ENCODE measurements at regions not wholly inside any gene's neighbourhood (a gene's known extent, or its start where the extent isn't known, plus 50 kb on each side); places are given as distances from the start of the nearest gene placed in this dataset.

DNA sequence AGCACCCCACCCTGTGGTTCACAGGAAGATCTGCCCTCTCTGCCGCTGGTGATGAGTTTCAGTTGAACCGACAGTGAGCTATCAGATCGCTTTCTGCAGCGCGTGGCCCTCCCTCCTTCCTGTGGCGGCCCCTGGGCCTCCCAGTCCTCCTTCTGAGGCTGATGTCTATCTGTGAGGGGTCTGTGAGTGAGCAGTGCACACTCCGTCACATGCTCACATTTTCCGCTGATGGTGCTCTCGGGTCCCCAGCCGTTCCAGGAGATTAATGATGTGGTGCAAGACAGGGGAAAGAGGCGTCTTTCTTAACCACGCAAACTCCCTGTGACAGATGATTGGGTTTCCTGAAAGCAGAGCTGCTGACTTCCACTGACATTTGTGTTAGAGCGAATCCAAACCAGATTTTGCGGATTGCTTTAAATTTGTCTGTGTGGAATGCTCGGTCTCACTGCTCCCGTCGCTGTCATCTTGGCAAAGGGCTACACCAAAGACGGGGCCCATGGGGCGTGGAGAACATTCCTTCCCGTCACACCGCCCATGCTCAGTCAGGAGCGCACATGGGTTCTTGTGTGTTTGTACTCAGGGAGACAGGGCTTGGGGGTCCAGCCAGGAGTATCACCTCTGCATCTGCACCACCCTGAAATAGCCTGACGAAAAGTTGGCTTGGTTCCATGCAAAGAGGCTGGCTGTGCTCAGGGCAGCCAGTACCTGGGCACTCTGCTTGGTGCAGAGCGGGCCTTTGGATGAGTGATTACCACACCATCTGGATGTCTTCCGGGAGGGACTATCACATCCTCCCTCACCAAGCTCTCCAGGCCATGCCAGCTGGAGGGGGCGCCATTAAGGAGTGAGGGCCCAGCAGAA, 154.7 kb upstream of the HS6ST1 start:
- DNase-seq (ENCODE audit: low read depth) = no peak

DNA sequence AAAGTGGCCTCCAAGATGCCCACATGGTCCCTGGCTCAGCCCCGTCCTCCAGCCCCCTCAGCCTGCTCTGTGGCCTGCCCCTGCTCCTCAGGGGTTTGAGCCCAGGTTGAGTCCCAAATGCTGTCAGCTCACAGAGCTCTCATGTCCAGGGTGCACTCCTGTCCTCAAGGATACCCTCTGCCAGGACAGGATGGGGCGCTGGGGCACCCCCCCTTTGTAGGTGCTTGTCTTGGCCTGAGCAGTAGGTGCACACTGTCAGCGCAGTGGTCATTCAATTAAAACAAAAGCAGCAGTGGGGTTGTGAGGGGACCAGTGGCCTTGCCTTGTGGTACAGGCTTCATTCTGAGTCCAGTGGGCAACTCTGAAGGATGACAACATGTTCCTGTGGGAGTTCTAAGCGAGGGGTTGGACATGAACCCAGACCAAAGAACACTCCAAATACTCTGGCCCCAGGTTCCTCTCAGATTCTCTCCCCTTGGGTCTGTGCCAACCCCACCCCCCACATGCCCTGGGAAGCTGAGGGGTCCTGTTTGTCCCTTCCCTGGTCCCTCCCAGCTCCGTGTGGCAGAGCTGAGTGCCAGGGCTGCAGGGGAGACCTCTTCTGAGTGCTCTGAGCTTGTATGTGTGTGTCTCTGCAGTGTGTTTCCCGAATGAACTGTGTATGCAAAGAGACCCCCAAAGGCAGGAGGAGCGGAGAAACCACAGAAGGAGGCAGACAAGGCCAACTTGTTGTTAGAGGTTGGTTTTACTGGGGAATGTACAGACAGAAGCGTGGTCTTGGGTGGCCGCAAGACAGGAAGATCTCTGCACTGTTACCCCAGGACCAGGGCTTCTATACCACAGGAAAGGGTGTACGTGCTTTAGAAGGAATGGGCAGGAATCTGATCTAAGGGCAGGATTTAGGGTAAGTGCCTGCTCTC, 155.6 kb upstream of the HS6ST1 start:
- no peak for DNase-seq (ENCODE audit: low read depth)

DNA sequence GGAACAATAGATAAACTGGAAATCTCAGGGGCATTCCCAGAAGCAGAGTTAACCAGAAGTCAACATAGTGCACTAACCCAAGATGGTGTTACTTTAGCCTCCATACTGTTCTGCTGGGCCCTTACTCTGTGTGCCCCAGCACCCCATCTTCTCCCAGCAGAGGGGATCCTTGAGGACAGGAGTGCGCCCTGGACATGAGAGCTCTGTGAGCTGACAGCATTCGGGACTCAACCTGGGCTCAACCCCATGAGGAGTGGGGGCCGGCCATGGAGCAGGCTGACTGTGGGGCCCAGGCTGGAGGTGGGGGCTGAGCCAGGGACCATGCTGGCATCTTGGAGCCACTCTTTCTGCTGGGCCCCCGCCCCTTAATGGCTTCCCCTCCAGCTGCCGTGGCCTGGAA, 156.3 kb upstream of the HS6ST1 start:
- no peak for DNase-seq (ENCODE audit: low read depth)

DNA sequence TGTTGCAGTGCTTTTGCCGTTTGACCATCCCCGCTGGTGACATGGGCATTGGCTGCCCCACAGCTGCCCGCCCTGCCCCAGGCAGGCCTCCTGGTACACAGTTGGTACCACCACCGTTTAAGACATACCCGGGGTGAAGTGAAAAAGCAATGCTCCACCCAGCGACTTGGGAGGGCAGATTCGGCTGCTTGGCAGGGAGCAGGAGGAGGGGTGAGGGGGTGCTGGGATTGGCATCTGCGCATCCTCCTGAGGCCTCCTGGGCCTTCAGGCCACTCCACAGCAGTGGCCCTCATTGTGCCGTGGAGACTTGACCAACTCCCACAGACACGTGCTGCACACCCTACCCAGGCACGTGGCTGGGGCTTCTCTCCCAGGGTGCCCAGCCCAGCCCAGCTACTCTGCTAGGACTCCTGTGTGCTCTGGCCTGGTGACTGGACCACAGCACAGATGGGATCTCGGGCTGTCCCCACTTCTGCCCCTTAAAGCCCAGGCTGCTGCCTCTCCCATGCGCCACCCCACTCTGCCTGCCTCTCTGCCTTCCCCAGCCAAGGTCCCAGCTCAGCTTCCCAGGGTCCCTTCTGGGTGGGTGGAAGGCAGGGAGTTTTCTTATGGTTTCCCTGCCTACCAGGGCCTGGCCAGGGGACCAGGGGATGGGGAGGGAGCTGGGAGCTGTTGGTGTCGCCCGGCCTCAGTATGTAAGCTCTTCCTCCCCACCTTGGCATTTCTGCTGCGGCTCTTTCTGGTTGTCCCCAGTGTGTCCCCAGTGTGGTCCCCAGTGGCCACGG, 157.0 kb upstream of the HS6ST1 start:
- no peak for DNase-seq (ENCODE audit: low read depth)

DNA sequence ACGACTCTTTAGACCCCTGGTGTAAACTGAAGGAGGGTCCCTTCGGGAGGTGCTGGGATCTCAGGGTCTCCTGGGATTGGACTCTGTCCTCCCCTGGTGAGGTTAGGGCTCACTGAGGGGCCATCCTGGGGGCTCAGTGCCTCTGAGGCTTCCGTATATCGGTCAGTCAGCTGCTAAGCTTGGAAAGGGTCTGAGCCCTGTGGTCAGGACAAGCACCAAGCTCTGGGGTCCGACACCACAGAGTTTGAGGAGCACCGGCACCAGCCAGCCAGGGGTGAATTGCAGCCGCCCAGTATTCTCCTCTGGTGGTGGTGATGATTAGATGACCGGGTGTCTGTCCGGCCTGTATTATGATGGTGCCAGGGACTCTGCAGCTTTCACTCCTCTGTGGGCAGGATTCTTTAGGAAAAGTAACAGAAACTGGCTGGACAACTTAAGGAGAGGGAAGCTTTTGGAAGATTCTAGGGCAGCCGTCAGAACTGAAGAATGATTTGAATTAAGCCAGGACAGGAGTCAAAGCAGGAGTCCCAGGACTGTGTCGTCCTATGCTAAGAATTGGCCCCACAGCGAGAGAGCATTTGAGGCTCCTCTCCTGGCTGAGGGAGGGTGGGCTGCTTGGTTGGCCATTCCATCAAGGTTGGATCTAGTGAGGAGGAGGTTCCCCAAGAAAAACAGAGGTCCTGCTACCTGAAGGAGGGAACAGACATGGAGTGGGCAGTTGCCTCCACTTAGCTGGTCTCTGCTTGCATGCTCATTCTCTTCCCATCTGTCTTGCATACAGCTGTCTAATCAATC, 158.6 kb upstream of the HS6ST1 start:
- no peak for DNase-seq (ENCODE audit: low read depth)

DNA sequence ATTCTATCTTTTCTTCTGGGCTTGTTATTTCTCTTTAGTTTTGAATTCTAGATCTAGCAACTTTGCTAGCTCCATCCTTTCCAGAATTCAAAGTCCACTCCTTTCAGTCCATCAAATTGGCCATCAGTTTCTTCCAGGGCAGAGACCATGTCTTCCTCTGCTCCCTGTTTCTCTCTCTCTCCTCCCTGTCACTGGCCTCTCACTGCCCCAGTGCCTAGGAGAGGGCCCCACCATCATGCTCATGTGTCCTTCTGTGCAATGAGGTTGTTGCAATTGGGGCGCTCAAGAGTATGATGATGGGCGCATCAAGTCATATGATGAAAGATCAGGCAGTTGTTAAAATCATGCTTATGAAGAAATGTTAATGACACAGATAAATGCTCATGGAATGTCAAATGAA, 159.2 kb upstream of the HS6ST1 start:
- DNase-seq (ENCODE audit: low read depth) = no peak

DNA sequence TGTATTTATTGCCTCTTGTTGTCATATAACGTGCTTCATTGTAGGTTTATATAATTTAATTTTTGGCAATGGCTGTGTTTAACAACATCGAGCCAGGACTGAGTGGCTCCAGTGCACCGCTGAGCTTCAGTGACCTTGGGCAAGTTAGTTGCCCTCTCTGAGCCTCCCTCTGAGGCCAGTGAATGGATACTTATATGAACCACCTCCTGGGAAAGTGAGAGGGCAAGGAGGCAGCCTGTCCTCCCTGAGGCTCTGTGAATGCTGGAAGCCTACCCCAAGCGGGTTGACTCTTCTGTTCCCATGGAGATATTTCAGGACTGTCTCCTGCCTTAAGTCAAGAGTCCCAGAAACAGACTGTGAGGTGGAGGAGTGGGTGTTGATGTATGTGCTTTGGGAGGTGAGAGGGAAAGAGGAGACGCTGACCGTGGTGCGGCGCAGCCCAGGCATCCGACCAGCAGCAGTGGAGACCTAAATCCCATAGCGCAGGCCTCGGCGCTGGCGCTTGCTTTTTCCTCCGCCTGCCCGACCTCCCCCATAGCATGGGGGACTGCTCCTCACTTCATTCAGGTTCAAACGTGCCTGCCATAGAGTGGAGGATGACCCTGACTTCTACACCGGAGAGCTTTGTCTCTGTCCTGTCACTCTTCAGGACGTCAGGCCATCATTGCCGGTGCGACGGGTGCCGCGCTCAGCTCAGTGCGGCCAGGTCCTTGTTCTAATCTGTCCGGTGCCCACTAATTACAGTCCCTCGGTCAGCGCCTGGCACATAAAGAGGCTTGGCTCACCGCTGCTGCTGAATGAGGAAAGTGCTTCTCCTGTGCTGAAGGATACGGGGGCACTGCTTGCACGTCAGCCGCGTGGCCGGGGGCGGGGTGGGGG, 167.3 kb upstream of the HS6ST1 start:
- no peak for DNase-seq (ENCODE audit: low read depth)

DNA sequence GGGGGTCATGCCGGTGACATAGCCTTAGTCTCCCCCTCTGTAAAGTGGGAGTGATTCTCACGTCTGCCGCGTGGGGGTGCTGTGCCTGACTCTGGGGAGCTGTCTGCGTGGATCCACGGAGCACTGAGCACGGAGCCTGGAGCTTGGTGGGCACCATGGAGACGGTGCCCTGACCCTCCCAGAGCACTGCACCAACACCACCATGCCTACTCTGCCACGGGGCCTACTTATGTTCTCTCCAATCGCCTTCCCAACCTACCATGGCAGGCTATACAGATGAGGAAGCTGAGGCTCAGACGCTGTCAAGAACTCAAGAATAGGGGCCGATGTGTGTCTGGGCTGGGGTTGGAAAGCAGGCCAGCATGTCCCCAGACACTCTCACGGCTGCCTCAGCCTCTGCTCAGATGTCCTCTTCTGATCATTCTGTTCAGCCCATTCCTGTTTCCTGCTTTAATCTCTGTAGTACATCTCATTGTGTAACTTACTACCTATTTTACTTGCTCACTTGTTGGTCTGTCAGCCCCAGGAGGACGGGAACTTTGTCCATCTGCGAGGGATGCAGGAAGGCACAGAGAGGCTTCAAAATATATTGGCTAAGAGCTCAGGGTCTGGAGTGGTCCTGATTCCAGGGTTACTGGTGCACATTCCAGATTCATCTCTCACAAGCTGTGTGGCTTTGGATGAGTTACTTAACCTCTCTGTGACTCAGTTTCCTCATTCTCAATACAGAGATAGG, 168.1 kb upstream of the HS6ST1 start:
- no peak for DNase-seq (ENCODE audit: low read depth)

DNA sequence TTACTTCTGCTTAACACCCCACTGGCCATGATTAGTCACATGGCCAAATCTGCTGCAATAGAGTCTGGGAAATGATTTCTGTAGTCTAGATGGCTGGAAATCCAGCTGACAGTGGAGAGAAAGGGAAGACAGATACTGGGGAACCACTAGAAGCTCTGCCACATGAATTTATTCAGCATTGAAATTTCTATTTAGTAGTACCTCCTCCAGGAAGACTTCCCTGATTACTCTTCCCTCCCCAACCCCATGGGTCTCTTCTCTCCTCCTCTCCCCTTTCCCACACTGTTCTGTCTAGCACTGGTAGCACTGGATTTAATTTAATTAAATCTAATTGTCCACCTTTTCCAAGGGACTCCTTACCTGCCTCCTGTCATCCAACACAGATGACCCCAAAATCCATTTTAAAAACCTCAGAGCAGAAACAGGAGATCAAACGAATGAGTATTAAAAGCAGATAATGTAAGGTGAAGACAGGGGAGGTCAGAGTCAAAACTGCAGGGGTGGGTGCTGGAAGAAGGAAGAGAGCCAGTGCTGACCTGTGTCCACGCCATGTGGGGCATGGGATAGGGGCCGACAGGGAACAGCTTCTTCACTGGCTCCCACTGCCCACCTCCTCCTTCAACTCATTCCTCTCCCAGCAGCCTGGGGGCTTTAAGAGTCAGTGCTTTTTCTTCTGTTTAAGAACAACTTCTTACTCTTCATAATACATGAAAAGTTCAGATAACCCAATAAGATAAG, 169.2 kb upstream of the HS6ST1 start:
- DNase-seq (ENCODE audit: low read depth) = no peak

DNA sequence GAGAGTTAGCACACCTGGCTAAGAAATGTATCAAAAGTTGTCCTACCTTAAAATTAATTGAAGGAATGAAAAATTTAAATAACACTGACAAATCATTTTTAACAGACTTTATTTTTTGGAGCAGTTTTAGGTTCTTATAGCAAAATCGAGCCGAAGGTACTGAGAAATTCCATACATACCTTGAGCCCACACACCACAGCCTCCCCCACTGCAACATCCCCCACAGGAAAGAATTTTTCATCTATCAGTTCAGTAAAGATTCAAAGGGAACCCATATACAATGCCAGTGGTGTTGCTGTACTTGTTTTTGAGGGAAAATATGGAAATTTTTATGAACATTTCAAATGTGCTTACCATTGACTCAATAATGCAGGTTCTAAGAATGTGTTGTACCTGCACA, 169.8 kb upstream of the HS6ST1 start:
- no peak for DNase-seq (ENCODE audit: low read depth)

DNA sequence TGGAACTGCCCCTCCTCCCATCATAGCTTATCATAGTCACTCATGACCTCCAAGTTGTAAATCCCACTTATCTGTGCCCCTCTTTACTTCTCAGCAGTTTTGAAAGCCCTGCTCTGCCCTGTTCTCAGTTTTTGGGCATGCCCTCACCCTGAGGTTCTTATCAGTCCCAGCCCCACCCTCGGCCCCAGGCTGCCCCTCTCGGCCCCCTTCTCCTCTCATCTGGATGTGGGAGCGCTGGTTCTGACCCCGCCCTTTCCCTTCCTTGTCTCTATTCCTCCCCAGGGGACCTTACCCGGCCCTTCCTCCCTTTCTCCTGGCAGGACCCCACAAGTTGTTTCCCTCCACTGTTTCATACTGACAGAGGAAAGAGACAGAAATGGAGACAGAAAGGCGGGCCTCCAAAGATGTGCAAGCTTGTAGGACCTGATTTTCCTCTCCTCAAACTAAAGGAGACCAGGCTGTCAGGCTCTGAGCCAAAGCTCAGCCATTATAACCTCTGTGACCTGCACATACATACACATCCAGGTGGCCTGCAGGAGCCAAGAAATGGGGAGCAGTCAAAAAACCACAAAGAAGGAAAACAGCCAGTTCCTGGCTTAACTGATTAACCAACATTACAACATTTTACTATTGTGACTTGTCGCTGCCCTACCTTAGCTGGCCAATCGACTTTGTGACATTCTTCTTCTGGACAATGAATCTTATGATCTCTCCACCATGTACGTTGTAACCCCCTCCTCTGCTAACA, 171.0 kb upstream of the HS6ST1 start:
- DNase-seq (ENCODE audit: low read depth) = no peak

DNA sequence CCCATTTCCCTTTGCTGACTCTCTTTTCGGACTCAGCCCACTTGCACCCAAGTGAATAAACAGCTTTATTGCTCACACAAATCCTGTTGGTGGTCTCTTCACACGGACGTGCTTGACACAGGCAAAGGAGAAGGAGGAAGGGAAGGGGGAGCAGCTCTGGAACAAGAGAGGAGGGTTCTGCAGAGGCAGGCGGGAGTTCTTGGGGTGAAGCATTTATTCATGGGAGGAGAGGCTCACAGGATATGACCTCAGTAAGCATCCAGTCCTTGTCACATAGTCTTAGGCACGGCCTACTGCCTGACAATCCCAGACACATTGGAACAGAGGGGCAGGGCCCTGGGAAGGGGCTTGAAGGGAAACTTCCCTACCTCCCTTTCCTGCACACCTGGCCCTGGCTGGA, 171.7 kb upstream of the HS6ST1 start:
- no peak for DNase-seq (ENCODE audit: low read depth)

DNA sequence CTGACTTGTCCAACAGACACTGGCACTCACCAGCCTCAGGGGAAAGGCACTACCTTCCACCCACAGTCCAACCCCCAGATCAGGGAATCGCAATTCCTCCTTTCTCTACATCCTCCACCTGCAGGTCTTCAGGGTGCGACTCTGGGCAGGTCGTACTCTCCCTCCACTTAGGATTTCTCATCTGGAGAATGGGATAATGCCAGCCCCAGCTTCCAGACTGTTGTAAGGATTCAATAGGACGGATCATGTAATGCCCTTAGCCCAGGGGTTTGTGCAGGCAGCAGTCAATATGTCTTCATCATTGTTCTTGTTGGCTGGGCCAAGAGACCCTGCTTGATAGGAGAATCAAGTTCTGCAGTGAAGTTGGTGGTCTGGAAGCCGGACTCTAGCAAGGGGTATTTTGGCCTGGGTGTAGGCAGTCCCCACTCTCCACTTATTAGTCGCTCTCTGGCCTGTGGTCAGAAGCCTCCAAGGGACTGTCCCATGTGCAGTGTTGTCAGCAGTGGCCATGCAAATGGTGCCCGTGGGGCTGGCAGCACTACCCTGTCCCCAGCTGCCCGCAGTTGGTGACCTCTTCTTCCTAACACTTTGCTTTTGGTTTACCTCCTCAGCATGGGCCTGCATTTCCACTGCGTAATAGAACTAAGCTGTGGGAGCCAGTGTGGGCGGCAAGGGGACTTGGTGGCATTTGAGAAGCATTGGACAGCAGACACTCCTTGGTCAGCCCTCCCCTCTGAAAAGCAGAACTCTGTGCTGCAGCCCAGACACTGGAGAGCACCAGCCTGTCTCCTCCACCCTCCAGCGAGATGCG, 172.4 kb upstream of the HS6ST1 start:
- no peak for DNase-seq (ENCODE audit: low read depth)

DNA sequence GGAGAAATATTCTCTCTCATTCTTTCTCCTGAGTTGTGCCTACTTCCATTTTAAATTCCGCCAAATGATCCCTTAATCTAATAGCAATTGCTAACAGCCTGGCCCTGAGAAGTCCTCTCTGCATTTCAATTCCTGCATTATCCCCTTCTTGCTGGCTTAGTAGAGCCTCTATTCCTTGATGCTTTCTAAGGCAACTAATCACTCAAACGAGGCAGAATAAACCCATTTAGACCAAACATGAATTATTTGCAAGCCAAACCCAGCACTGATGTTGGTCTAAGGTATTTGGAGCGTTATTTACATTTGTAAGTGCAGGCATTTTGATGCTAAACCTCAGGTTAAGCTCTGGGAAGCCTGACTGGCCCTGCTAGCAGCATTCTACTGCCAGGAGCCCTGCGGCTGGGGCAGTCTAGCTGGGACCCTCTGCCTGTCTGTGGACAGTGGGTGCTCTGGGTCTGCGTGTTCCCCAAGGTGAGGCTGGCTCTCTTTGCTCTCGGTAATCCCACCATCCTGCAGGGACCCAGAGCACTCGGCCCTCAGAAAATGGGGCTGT, 173.1 kb upstream of the HS6ST1 start:
- DNase-seq (ENCODE audit: low read depth) = no peak

DNA sequence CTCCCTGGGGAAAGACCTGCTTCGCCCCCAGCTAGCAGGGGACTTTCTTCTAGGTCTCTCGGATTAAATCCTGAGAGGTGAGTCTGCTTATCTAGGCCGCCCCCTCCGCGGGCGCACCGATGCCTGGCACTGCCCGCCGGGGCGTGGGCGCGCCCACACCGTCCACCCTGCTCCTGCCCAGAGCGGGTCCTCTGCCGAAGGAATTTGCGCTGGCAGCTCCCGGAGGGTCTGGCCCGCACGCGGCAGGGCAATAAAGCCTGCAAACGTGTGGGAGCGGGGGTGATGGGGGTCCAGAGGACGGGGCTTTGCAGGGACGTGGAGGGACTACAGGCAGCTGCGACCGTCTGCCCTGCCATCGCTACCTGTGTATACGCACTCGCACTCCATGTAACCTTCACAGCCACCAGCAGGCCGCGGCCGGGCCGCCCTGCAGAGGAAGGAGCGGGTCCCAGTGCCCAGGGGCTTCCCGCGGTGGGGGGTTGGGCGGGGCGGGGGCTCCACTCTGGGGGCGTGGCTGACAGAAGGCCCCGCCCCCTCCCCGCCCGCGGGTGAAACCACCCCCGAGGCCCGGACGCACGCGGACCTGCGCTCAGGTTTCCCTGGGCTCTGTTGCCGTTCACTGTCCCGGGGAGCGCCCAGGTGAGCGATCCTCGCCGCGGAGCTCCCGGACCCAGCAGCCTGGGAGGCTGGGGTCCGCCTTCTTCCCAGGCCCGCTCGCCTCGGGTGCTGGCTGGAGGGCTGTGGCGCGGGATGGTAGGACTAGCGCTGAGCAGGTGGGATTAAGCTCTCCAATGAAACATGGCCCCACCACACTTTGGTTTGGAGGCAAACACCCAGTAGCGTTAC, 174.5 kb upstream of the HS6ST1 start:
- no peak for DNase-seq (ENCODE audit: low read depth)

DNA sequence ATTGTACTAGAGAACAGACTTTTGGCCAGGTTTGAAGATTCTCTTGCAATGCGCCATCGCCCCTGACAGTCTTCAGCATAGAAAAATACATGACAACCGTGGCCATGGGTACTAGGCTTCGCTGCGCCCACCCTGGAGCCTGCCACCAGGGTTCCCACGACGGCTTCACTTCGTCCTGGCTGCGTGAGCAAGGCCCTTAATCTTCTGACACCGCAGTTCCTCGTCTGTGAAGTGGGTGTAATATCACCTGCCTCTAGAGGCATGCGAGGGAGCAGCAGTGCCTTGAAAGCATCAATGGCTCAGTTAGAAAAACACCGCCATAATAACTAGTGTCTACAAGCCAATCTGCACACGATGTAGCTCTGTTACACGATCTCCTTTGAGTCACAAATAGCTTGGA, 175.2 kb upstream of the HS6ST1 start:
- no peak for DNase-seq (ENCODE audit: low read depth)
